ENCODE measurements at regions not wholly inside any gene's neighbourhood (a gene's known extent, or its start where the extent isn't known, plus 50 kb on each side); places are given as distances from the start of the nearest gene placed in this dataset.
A peak's percentile ranks its signal among the peaks of the same experiment; 100 is the strongest.

DNA sequence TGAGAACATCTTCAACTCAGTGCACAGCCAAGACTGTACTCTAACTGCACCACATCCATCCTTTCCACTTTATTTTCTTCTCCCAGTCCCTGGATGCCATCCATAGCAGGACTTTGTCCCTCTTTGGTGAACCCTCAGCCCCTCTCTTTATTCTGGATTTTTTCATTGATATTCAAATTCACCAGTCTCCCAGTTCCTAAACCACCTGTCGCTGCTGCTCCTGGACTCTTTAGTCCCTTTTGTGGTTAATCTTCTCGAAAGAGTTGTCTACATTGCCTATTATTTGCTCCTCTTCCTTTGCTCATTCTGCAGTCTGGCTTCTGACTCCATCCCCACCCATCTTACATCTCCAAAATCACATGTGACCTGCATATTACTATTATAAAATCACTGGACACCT lies 59.4 kb upstream of the ZSWIM6 start:
- DNase-seq (ENCODE audit: low read depth), result no peak
- TF ChIP-seq, protein P1, sequence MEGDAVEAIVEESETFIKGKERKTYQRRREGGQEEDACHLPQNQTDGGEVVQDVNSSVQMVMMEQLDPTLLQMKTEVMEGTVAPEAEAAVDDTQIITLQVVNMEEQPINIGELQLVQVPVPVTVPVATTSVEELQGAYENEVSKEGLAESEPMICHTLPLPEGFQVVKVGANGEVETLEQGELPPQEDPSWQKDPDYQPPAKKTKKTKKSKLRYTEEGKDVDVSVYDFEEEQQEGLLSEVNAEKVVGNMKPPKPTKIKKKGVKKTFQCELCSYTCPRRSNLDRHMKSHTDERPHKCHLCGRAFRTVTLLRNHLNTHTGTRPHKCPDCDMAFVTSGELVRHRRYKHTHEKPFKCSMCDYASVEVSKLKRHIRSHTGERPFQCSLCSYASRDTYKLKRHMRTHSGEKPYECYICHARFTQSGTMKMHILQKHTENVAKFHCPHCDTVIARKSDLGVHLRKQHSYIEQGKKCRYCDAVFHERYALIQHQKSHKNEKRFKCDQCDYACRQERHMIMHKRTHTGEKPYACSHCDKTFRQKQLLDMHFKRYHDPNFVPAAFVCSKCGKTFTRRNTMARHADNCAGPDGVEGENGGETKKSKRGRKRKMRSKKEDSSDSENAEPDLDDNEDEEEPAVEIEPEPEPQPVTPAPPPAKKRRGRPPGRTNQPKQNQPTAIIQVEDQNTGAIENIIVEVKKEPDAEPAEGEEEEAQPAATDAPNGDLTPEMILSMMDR (IDR thresholded peaks at IDR 0.05; ENCODE audit: insufficient read depth, low read depth, low read length, missing control alignments), result no peak
- H3K4me3 ChIP-seq (ENCODE audit: low read length), result no peak overlapping the region

DNA sequence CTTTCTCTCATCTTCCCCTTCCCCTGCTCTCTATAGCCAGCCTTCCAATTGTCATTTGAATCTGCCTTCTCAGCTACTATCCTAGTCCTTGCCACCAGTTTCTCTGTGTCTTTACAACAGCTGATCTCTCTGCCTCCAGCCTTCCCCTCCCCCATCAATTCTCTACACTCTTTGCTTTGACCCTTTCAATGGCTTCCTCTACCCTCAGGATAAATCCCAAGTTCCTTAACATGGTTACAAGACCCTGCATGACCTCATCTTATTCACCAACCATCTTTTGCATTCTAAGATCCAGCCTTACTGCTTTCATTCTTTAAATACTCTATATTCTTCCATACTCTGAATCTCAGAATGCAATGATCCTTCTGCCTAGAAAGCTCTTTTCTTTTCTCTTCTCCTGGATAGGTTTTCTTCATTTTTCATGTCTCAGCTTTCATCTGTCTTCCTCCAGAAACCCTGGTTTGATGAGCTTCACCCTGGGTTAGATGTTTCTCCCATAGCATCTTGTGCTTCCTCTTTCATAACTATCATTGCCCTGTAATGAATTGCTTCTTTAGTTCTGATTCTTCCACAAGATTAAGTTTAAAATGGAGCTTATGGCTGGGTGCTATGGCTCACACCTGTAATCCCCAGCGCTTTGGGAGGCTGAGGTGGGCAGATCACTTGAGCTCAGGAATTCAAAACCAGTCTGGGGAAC lies 58.6 kb upstream of the ZSWIM6 start:
- TF ChIP-seq, protein P1 (IDR thresholded peaks at IDR 0.05; ENCODE audit: insufficient read depth, low read depth, low read length, missing control alignments), result no peak
- no peak for DNase-seq (ENCODE audit: low read depth)
- H3K4me3 ChIP-seq (ENCODE audit: low read length), result no peak overlapping the region

DNA sequence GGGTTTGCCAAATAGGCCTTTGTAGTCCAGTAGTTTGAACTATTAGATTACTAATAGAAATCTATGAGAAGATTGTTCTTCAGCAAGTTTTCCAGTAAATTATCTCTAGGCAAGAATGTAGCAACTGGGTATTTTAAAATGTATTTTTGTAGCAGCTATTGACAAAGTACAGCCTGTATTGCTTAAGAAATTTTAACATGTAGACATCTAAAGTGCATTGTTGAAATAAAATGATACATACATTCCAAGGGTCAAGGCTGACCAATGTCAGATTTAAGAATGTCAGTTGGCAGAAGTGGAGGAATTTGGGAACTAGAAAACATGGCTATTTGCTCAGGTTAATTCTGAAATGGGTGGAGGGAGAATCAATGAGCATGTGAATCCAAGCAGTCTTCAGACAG lies 57.5 kb upstream of the ZSWIM6 start:
- H3K4me3 ChIP-seq (ENCODE audit: low read length), result no peak overlapping the region
- TF ChIP-seq, protein P1 (IDR thresholded peaks at IDR 0.05; ENCODE audit: insufficient read depth, low read depth, low read length, missing control alignments), result no peak
- no peak for DNase-seq (ENCODE audit: low read depth)

DNA sequence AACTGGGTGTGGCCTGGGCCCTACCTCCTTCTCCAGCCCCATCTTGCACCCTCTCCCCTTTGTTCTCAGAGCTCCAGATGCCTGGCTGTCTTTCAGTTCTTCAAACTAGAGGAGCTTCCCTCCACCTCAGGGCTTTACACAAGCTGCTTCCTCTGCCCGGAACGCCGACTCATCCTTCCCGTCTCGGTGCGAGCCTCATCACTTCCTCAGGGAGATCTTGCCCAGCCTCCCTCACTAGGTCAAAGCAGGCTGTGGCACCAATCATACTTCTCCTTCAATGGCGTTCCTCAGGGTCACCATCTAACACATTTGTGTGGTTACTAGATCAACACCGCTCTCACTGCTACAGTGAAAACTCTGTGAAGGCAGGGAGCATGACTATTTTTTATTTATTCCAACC lies 56.2 kb upstream of the ZSWIM6 start:
- TF ChIP-seq, protein P1 (IDR thresholded peaks at IDR 0.05; ENCODE audit: insufficient read depth, low read depth, low read length, missing control alignments), result no peak
- H3K4me3 ChIP-seq (ENCODE audit: low read length), result no peak overlapping the region
- peak; percentile 84 for DNase-seq (ENCODE audit: low read depth)

DNA sequence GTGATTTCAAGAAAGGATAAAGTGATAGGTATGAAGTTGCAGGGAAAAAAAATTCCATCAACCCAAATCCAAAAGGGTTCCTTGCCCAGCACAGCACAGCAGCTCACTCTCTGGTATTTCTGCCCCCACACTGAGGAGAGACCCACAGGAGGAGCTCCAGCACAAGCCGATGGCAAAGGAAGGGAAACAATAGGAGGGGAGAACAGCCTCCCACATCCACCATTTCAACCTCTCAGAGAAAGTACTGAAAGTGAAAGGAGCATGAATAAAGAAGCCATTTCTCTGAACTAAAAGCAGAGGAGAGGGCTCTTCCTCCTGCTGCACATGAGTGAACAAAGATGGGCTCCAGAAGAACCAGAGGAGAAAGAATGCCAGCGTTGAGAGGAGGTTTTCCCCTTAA lies 54.9 kb upstream of the ZSWIM6 start:
- no peak overlapping the region for H3K4me3 ChIP-seq (ENCODE audit: low read length)
- no peak for DNase-seq (ENCODE audit: low read depth)

DNA sequence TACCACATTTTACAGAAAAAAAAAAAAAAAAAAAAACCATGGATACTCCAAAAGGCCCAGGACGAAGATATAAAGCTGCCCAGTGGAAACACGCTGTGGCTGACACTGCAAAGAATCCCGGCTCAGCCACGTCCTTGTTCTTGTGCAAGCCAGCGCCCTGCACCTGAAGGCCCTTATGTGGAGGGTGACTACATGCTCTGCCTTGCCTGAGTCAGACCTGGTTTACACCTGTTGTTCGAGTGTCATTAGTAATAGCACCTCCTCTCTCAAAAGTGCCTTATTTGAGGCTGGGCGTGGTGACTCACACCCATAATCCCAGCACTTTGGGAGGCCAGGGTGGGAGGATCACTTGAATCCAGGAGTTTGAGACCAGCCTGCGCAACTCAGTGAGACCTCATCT lies 54.3 kb upstream of the ZSWIM6 start:
- H3K4me3 ChIP-seq (ENCODE audit: low read length), result no peak overlapping the region
- TF ChIP-seq, protein P1 (IDR thresholded peaks at IDR 0.05; ENCODE audit: insufficient read depth, low read depth, low read length, missing control alignments), result no peak
- DNase-seq (ENCODE audit: low read depth), result peak; percentile 98

More for the DNA sequence above, 54.9 kb upstream of the ZSWIM6 start:
- TF ChIP-seq, protein P1 (IDR thresholded peaks at IDR 0.05; ENCODE audit: insufficient read depth, low read depth, low read length, missing control alignments), result no peak

DNA sequence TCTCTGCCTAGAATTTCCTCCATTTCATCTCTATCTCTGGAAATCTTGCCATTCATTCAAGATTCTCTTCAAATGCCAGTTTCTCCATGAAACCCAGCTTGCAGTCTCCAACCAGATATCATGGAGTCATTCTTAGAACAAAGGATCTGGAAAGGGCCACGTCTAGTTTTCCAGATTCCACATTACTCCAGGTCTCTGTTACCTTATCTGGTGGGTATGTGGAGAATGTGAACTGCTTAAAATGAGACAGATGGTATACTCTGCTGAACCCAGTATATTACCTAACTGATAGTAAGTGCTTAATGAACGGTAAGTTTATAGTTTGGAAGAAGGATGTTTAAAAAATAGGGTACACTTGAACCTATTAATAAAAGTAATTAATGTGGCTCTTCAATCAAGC lies 52.3 kb upstream of the ZSWIM6 start:
- no peak overlapping the region for H3K4me3 ChIP-seq (ENCODE audit: low read length)
- DNase-seq (ENCODE audit: low read depth), result no peak
- TF ChIP-seq, protein P1 (IDR thresholded peaks at IDR 0.05; ENCODE audit: insufficient read depth, low read depth, low read length, missing control alignments), result no peak
